Prostate gland (tissue), 2 donors: ENCODE measurements at regions not wholly inside any gene's neighbourhood (a gene's known extent, or its start where the extent isn't known, plus 50 kb on each side); places are given as distances from the start of the nearest gene placed in this dataset.

Experiments
- POLR2A ChIP-seq: fragments of 450-650 bp; IDR thresholded peaks from one replicate; pipeline ENCODE4 v1.6.1; 2016; ENCODE audit warnings: antibody characterized with exemption, mild to moderate bottlenecking
- TF ChIP-seq, protein P1 (sequence below), 4 experiments: fragments of 200-600 bp in 2 of 4; fragments of 450-650 bp in 2 of 4; sonication (generic) in 2 of 4; IDR thresholded peaks; 1 replicate in 3 of 4; 2 replicates in 1 of 4; pipeline ENCODE4 v1.5.1; 2016 to 2019; ENCODE audit warnings: antibody characterized with exemption in 4 of 4, mild to moderate bottlenecking in 2 of 4, moderate library complexity in 2 of 4

DNA sequence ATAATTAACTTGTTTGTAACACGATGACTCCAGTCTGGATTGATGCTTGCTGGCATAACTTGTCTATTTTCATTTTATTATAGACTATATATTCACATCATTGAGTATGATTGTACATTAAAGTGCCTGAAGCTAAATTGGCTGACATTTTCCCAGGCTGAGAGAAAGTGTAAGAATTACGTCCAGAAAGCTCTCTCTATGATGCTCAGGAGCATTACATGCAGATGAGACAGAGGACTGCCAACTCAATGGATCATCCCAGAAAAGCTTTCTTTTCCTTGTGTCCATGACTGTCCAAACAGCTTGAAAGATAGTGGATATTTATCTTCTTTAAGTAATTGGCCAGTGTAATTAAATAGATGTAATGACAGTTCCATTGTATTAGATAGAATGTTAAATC is 1372.2 kb upstream of the TMEFF2 start:
- TF ChIP-seq, protein P1, sequence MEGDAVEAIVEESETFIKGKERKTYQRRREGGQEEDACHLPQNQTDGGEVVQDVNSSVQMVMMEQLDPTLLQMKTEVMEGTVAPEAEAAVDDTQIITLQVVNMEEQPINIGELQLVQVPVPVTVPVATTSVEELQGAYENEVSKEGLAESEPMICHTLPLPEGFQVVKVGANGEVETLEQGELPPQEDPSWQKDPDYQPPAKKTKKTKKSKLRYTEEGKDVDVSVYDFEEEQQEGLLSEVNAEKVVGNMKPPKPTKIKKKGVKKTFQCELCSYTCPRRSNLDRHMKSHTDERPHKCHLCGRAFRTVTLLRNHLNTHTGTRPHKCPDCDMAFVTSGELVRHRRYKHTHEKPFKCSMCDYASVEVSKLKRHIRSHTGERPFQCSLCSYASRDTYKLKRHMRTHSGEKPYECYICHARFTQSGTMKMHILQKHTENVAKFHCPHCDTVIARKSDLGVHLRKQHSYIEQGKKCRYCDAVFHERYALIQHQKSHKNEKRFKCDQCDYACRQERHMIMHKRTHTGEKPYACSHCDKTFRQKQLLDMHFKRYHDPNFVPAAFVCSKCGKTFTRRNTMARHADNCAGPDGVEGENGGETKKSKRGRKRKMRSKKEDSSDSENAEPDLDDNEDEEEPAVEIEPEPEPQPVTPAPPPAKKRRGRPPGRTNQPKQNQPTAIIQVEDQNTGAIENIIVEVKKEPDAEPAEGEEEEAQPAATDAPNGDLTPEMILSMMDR (IDR thresholded peaks at IDR 0.05), result no peak
- no peak for TF ChIP-seq POLR2A
